Naive thymus-derived CD4-positive, alpha-beta T cell (primary cell): ENCODE measurements at regions not wholly inside any gene's neighbourhood (a gene's known extent, or its start where the extent isn't known, plus 50 kb on each side); places are given as distances from the start of the nearest gene placed in this dataset.
"Not testable (repeated sequence)": the region's sequence is repeated elsewhere in the genome, so short reads cannot be mapped to it uniquely, and the experiment has no call there.

Experiments used
- ATAC-seq: fragments of 150-1000 bp; cut with Tn5 transposase; 2 replicates; pipeline ENCODE4 v1.10.0; 2021; ENCODE audit warnings: mild to moderate bottlenecking, moderate library complexity
- CTCF ChIA-PET: fragments of 350-600 bp; sonication (Branson Sonifier 250); formaldehyde crosslinking; loops from one replicate; lab custom pipeline; 2021; ENCODE audit warnings: antibody characterized with exemption; lab: Charles Lee
- POLR2A ChIA-PET: fragments of 350-600 bp; sonication (Branson Sonifier 250); formaldehyde crosslinking; loops from one replicate; lab custom pipeline; 2021; ENCODE audit warnings: antibody characterized with exemption, inconsistent platforms; lab: Charles Lee
- DNase-seq, 9 donors: peaks; one replicate each; pipeline versions ENCODE4 v3.0.0 to v3.0.0-alpha.2; 2020 to 2022; ENCODE audit warnings: mixed read lengths in 1 of 9
- H3K27ac ChIP-seq: one replicate; pipeline ENCODE4 v1.7.0; 2013; ENCODE audit warnings: mild to moderate bottlenecking, low read depth, low read length, moderate library complexity
- H3K27me3 ChIP-seq, 2 donors: one replicate each; pipeline ENCODE4 v1.7.0; 2013; ENCODE audit warnings: low read length in 2 of 2, mild to moderate bottlenecking in 2 of 2, moderate library complexity in 2 of 2; ENCODE audit not compliant: control insufficient read depth in 2 of 2, insufficient read depth in 2 of 2
- H3K36me3 ChIP-seq, 3 experiments: 1 replicate in 2 of 3; 2 replicates in 1 of 3; pipeline ENCODE4 v1.7.0; 2013; ENCODE audit warnings: low read length in 3 of 3, mild to moderate bottlenecking in 3 of 3, moderate library complexity in 1 of 3; ENCODE audit not compliant: insufficient read depth in 3 of 3, control insufficient read depth in 2 of 3
- H3K4me1 ChIP-seq, 2 donors: one replicate each; pipeline ENCODE4 v1.7.0; 2013; ENCODE audit warnings: low read length in 2 of 2, mild to moderate bottlenecking in 2 of 2, moderate library complexity in 1 of 2; ENCODE audit not compliant: control insufficient read depth in 2 of 2, insufficient read depth in 2 of 2
- H3K4me3 ChIP-seq: 2 replicates; pipeline ENCODE4 v1.7.0; 2013; ENCODE audit warnings: mild to moderate bottlenecking, low read length
- H3K9me3 ChIP-seq, 3 experiments: 1 replicate in 2 of 3; 2 replicates in 1 of 3; pipeline ENCODE4 v1.7.0; 2013; ENCODE audit warnings: low read length in 3 of 3; ENCODE audit not compliant: control insufficient read depth in 2 of 3
- H3K27ac Mint-ChIP-seq, 9 donors: one replicate each; pipeline ENCODE4 v1.8.0; 2020 to 2022; ENCODE audit warnings: mixed read lengths in 9 of 9, mild to moderate bottlenecking in 8 of 9, moderate library complexity in 5 of 9, inconsistent platforms in 2 of 9
- H3K27me3 Mint-ChIP-seq, 5 donors: one replicate each; pipeline ENCODE4 v1.8.0; 2021 to 2022; ENCODE audit warnings: mixed read lengths in 5 of 5, mild to moderate bottlenecking in 1 of 5
- H3K36me3 Mint-ChIP-seq, 5 donors: one replicate each; pipeline ENCODE4 v1.8.0; 2020 to 2022; ENCODE audit warnings: mixed read lengths in 5 of 5, mild to moderate bottlenecking in 3 of 5, inconsistent platforms in 1 of 5
- H3K4me1 Mint-ChIP-seq, 7 donors: one replicate each; pipeline ENCODE4 v1.8.0; 2020 to 2022; ENCODE audit warnings: mixed read lengths in 7 of 7, mild to moderate bottlenecking in 3 of 7, inconsistent platforms in 1 of 7
- H3K4me3 Mint-ChIP-seq, 10 donors: one replicate each; pipeline ENCODE4 v1.8.0; 2020 to 2022; ENCODE audit warnings: mild to moderate bottlenecking in 10 of 10, mixed read lengths in 10 of 10, moderate library complexity in 6 of 10, inconsistent platforms in 2 of 10
- H3K9me3 Mint-ChIP-seq, 11 donors: one replicate each; pipeline ENCODE4 v1.8.0; 2020 to 2022; ENCODE audit warnings: mixed read lengths in 11 of 11, mild to moderate bottlenecking in 4 of 11, inconsistent platforms in 1 of 11, moderate library complexity in 1 of 11
- intact Hi-C, 2 donors: fragments of 100-400 bp; cut with micrococcal nuclease; formaldehyde crosslinking; loops; one replicate each; pipeline ENCODE4 v1.15.1; 2023

- no peak overlapping the region for H3K4me3 ChIP-seq
- CTCF ChIA-PET: interaction anchor here (1.0 kb wide), 1 partner anchor 309 kb away, joined by 4 read pairs; no protein-coding TSS in a partner anchor
Measured at GRCh38 chr18:76708071-76708721, 114.2 kb upstream of the ZNF236 start.

DNA sequence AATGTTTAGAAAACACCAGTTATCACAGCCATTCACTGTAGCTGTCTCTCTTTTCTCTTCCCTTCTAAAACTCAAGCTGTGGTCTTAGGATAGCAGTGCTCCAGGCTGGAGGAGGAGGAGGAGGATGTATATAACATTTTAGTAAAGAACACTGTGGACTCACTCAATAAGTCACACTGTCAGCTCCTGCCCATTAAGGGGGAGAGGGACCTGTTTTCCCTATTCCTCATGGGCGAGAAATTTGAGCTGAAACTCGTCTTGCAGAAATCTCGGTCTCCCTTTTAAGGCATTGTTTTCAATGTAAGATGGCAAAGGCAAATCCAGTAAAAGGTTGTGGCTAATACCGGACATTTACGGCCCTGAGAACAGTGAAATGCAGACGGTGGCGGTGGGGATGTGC lies 114.8 kb upstream of the ZNF236 start:
- H3K9me3 Mint-ChIP-seq: peaks cover 0 to 2% (median 0%) of the 10 kb centered on the region in 11 donors
- H3K27ac Mint-ChIP-seq: peak overlapping the region in 2 of 9 donors; percentile 13 to 37
- no peaks in the 10 kb centered on the region for H3K4me1 ChIP-seq
- H3K27ac ChIP-seq: no peak overlapping the region
- DNase-seq (no peak), ATAC-seq (no peak)
- no peaks in the 10 kb centered on the region for H3K36me3 Mint-ChIP-seq
- POLR2A ChIA-PET: no interaction called here
- peaks cover 3 to 15% (median 6%) of the 10 kb centered on the region in 7 donors for H3K4me1 Mint-ChIP-seq
- no peaks in the 10 kb centered on the region for H3K9me3 ChIP-seq
- no peaks in the 10 kb centered on the region for H3K36me3 ChIP-seq
- no peaks in the 10 kb centered on the region for H3K27me3 ChIP-seq
- no peak overlapping the region for H3K4me3 ChIP-seq
- intact Hi-C loops: loop anchor here (5.0 to 10.0 kb wide), 2 partner anchors 40 to 823 kb away; no protein-coding TSS in a partner anchor
- H3K4me3 Mint-ChIP-seq: no peak overlapping the region
- CTCF ChIA-PET: interaction anchor here (1.0 kb wide), 1 partner anchor 308 kb away, joined by 4 read pairs; no protein-coding TSS in a partner anchor
- H3K27me3 Mint-ChIP-seq: peaks cover 0 to 35% (median 0%) of the 10 kb centered on the region in 5 donors

More at GRCh38 chr18:76708071-76708721, 114.2 kb upstream of the ZNF236 start:
- intact Hi-C loops: loop anchor here (5.0 to 10.0 kb wide), 2 partner anchors 41 to 823 kb away; no protein-coding TSS in a partner anchor
- Mint-ChIP-seq H3K4me3 (no peak overlapping the region), H3K9me3 (peaks cover 0 to 2% (median 0%) of the 10 kb centered on the region in 11 donors), H3K27ac (no peak overlapping the region), H3K36me3 (no peaks in the 10 kb centered on the region), H3K4me1 (peaks cover 3 to 15% (median 6%) of the 10 kb centered on the region in 7 donors), H3K27me3 (peaks cover 0 to 30% (median 0%) of the 10 kb centered on the region in 5 donors)
- Histone ChIP-seq H3K27ac (no peak overlapping the region), H3K4me1 (no peaks in the 10 kb centered on the region), H3K9me3 (no peaks in the 10 kb centered on the region), H3K27me3 (no peaks in the 10 kb centered on the region), H3K36me3 (no peaks in the 10 kb centered on the region)
- POLR2A ChIA-PET: no interaction called here
- ATAC-seq (no peak), DNase-seq (no peak)

DNA sequence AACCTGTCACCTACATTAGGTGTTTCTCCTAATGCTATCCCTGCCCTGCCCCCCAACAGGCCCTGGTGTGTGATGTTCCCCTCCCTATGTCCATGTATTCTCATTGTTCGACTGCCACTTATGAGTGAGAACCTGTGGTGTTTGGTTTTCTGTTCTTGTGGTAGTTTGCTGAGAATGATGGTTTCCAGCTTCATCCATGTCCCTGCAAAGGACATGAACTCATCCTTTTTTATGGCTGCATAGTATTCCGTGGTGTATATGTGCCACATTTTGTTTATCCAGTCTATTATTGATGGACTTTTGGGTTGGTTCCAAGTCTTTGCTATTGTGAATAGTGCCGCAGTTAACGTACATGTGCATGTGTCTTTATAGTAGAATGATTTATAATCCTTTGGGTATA lies 117.8 kb upstream of the ZNF236 start:
- H3K4me3 Mint-ChIP-seq, CTCF ChIA-PET, H3K4me3 ChIP-seq, H3K36me3 Mint-ChIP-seq, H3K4me1 ChIP-seq, ATAC-seq, H3K27ac ChIP-seq, H3K27me3 ChIP-seq, POLR2A ChIA-PET, H3K36me3 ChIP-seq, H3K4me1 Mint-ChIP-seq, H3K9me3 Mint-ChIP-seq, H3K9me3 ChIP-seq, DNase-seq: not testable (repeated sequence)
- Mint-ChIP-seq H3K27ac (peak overlapping the region in 1 of 9 donors; percentile 47), H3K27me3 (peaks cover 0 to 53% (median 7%) of the 10 kb centered on the region in 5 donors)
- intact Hi-C loops: loop anchor here in 1 of 2 donors (10.0 kb wide), 1 partner anchor 820 kb away; no protein-coding TSS in a partner anchor

GRCh38 chr18:76699923-76700322 lies 122.4 kb upstream of the ZNF236 start:
- no peak for ATAC-seq
- peaks cover 0 to 3% (median 0%) of the 10 kb centered on the region in 5 donors for H3K36me3 Mint-ChIP-seq
- H3K27me3 Mint-ChIP-seq: peaks cover 25 to 61% (median 40%) of the 10 kb centered on the region in 5 donors
- Histone ChIP-seq H3K9me3 (no peaks in the 10 kb centered on the region), H3K27ac (no peak overlapping the region), H3K36me3 (no peaks in the 10 kb centered on the region), H3K27me3 (no peaks in the 10 kb centered on the region), H3K4me1 (no peaks in the 10 kb centered on the region), H3K4me3 (no peak overlapping the region)
- ChIA-PET POLR2A (no interaction called here), CTCF (interaction anchor here (0.9 kb wide), 1 partner anchor 27 kb away, joined by 4 read pairs; no protein-coding TSS in a partner anchor)
- H3K4me3 Mint-ChIP-seq: no peak overlapping the region
- intact Hi-C loops: loop anchor here in 1 of 2 donors (10.0 kb wide), 1 partner anchor 815 kb away; no protein-coding TSS in a partner anchor
- no peak for DNase-seq
- no peak overlapping the region for H3K27ac Mint-ChIP-seq
- H3K4me1 Mint-ChIP-seq: peaks cover 0 to 7% (median 0%) of the 10 kb centered on the region in 7 donors
- peaks cover 0 to 3% (median 0%) of the 10 kb centered on the region in 11 donors for H3K9me3 Mint-ChIP-seq

DNA sequence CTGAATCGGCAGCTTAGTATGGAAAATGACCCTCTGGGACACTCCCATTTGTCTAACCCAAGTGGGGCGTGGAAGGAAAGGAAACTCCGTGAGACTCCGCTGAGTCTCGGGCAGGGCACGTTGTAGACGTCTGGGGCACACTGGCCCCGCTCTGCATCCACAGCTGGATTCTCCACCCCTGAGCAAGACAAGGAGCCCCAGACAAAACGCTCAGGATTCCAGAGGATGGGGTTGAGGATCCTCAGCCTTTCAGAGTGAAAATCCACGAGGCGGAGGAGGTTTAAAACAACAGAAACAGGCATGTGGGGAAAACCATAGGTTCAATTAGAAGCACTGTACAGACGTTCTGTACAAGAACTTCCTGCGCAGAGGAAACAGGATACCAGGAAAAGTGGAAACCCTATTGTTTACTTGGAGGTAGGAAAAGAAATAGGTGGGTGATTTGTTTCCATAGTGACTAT lies 124.9 kb upstream of the ZNF236 start:
- POLR2A ChIA-PET: no interaction called here
- Histone ChIP-seq H3K27me3 (no peaks in the 10 kb centered on the region), H3K4me3 (no peak overlapping the region), H3K4me1 (no peaks in the 10 kb centered on the region), H3K36me3 (no peaks in the 10 kb centered on the region), H3K9me3 (no peaks in the 10 kb centered on the region), H3K27ac (no peak overlapping the region)
- CTCF ChIA-PET: no interaction called here
- peaks cover 0 to 3% (median 0%) of the 10 kb centered on the region in 11 donors for H3K9me3 Mint-ChIP-seq
- peaks cover 0 to 3% (median 0%) of the 10 kb centered on the region in 5 donors for H3K36me3 Mint-ChIP-seq
- DNase-seq (no peak), ATAC-seq (no peak)
- H3K4me1 Mint-ChIP-seq: peaks cover 0 to 7% (median 0%) of the 10 kb centered on the region in 7 donors
- H3K27me3 Mint-ChIP-seq: peaks cover 44 to 59% (median 48%) of the 10 kb centered on the region in 5 donors
- H3K4me3 Mint-ChIP-seq: no peak overlapping the region
- intact Hi-C loops: loop anchor here in 1 of 2 donors (1.0 kb wide), 1 partner anchor 63 kb away; no protein-coding TSS in a partner anchor
- H3K27ac Mint-ChIP-seq: no peak overlapping the region

GRCh38 chr18:76691800-76692199 lies 130.6 kb upstream of the ZNF236 start:
- H3K4me1 Mint-ChIP-seq: peaks cover 0 to 12% (median 2%) of the 10 kb centered on the region in 7 donors
- DNase-seq (no peak), ATAC-seq (no peak)
- Histone ChIP-seq H3K27me3 (no peaks in the 10 kb centered on the region), H3K9me3 (no peaks in the 10 kb centered on the region), H3K27ac (no peak overlapping the region), H3K4me1 (no peaks in the 10 kb centered on the region), H3K36me3 (no peaks in the 10 kb centered on the region), H3K4me3 (no peak overlapping the region)
- intact Hi-C loops: no loop called here
- CTCF ChIA-PET: no interaction called here
- H3K4me3 Mint-ChIP-seq: no peak overlapping the region
- H3K36me3 Mint-ChIP-seq: peaks cover 0 to 3% (median 0%) of the 10 kb centered on the region in 5 donors
- POLR2A ChIA-PET: no interaction called here
- H3K27me3 Mint-ChIP-seq: peaks cover 30 to 59% (median 37%) of the 10 kb centered on the region in 5 donors
- H3K27ac Mint-ChIP-seq: no peak overlapping the region
- peaks cover 0 to 3% (median 0%) of the 10 kb centered on the region in 11 donors for H3K9me3 Mint-ChIP-seq
